Kasumi-1 (cell line): ENCODE measurements at regions not wholly inside any gene's neighbourhood (a gene's known extent, or its start where the extent isn't known, plus 50 kb on each side); places are given as distances from the start of the nearest gene placed in this dataset.

Experiments used
- DNase-seq, 2 experiments: peaks; one replicate each; lab custom pipeline; 2025; lab: John Stamatoyannopoulos, UW

DNA sequence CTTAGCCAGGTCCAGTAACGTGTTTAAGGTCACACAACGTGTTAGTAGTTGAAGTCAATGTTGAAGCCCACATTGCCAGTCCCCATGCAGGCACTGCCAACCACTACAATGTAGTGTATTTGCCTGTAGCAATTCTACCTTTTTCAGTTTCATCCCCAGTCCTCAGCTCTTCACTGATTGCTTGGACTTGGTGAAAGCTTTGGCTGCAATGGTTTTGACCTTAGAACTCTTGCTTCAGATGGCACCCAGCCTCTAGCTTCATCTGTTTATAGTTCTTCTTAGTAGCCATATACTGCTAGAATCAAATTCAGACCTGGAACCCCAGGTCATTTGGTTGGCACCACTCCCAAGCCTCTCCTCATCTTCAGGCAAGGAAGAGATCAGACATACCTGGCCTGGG is 345.4 kb upstream of the SEMA6D start:
- DNase-seq = no peak

DNA sequence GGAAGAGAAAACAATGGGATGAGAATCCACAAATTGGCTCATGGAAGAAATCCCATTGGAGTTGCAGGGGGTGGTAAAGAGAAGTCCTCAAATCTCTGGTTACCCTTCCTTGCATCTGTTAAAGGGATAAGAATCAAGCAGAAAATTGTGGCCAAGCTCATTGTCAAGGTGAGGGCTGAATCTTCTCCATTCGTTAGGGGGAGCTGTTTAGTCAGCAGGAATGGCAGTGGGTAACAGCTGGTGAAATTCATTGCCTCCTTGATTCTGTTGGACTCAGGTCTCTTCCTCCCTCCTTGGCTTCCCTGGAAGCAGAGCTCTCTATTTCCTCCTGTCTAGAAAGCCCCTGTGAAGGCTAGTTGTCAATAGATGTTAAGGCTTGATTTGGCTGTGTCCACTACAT is 343.1 kb upstream of the SEMA6D start:
- no peak for DNase-seq

DNA sequence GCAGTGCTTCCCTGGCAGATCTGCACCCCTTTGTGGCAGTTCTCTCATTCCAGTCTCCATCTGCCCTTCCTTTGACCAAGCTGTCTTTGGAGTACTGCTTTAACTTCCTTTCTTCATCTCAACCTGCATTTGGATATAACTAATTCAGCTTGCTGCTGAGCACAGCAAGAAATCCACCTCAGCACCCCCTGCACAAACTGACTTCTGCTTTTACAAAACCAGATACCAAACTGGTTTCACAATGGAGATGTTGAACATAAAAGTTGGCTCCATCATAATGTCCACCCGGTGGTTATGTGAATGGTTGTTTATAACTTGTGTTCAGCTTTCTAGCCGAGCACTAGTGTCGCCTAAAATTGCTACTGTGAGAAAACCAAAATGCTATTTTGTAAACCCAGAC is 341.1 kb upstream of the SEMA6D start:
- DNase-seq = peak; percentile 29 to 44

- no peak for DNase-seq
Measured at GRCh38 chr15:47377465-47377864, 339.8 kb upstream of the SEMA6D start.

DNA sequence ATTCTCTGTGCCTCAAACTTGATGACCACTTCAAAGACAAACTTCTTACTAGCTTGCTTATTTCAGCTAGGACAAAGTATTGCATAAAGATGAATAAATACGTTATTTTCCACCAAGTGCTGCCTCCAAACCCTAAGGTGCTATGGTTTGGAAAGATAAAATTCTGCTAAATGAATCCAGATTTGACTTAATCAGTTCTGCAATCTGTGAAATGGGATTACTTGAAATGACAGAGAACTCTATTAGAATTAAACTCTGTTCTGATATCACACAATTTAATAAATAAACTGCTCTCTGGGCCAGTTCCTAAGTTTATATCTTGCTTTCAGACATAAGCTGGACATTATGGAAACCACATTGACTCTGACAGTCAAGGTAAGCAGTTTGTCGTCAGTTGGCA is 338.8 kb upstream of the SEMA6D start:
- no peak for DNase-seq

DNA sequence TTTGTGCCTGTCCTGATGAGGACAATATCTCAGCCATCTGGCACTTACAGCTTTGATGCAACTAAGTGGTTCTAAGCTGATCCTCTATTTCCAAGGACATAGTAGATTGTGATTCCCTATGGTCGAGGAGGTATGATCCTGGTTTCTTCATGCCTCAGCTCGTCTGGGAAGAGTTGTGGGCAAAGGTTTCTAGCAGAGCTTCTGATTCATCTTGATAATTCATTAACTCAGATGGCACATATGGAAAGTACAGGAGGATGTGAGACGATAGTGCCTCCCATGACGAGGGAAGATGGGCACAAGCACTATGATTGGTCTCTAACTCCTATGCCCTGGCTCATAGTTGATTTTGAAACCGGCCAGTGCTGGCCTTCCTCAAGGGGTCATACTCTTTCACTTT is 334.2 kb upstream of the SEMA6D start:
- DNase-seq = no peak

DNA sequence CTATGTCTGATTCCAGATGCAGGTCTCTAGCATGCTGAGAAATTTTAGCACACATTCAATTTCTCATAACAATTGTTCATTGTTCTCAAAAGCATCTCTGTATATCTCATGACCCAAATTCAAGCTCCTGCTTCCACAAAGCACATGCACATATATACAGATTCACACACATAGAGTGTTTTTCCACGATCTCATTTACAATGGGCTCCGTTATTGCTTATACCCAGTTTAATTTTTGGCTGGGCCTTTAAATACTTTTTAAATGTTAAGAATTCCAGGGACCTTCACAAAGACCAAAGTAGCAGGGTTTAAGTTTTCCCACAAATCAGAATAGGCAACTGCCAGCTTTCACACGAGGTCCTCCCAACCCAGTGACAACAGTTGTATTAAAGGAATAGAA is 333.5 kb upstream of the SEMA6D start:
- no peak for DNase-seq

DNA sequence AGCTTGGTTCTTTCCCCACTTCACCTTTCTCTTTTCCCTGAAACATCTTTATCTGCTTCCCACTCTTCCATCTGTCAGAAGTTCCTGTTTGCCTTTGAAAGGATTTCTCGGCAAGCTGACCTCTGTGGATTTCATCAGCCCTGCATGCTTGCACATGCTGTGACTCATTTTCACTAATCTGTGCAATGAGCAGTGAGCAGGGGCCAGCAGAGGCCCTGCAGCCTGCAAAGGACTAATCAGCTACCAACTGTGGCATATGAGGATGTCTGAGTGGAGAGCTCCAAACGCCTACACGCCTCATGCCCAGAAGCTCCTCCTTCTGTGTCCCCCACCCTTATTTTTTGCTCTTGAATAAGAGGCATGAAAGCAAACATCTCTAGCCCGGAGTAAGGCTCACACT is 333.0 kb upstream of the SEMA6D start:
- no peak for DNase-seq

GRCh38 chr15:47384776-47385175 is 332.5 kb upstream of the SEMA6D start:
- DNase-seq = no peak

DNA sequence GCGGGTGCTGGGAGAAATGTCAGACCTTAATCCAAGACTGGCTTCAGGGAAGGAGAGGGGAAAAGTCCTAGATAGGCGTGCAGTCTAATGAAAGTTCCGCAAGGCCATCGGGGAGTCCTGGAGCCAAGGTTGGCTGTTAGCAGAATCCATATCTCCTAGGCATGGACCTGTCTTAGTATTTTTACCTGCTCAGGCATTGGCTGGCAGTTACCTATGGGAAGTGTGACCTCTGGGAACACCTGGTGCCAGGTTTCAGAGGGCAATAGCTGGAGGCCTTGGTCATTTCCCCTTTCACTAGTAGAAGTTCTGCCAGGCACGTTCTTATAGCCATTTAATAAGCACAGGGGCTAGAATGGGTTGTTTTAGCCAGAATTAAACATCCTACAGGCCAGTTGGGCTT is 330.8 kb upstream of the SEMA6D start:
- DNase-seq = no peak

GRCh38 chr15:47388299-47388698 is 329.0 kb upstream of the SEMA6D start:
- no peak for DNase-seq

DNA sequence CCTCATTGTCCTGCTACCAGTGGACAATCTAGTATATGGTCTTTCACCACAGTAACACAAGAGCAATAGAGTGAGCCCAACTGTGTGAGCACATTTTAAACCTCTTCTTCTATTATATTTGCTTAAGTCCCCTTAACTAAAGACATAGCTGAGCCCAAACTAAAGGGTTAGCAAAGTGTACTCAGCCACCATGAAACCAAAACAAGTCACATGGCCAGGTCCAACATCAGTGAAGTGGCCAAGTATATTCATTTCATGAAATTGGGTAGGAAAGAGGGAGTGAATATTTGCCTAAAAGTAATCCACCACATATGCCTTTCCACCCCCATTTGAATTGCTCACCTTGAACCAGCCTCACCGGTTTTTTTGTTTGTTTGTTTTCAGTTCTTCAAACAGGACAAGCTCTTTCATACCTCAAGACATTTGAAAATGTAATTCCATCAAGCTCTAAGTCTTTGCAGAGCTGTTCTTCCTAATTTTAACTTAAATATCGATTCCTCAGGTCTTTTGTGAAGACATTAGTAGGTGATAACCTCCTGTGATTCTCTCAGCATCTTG is 327.0 kb upstream of the SEMA6D start:
- DNase-seq = no peak

DNA sequence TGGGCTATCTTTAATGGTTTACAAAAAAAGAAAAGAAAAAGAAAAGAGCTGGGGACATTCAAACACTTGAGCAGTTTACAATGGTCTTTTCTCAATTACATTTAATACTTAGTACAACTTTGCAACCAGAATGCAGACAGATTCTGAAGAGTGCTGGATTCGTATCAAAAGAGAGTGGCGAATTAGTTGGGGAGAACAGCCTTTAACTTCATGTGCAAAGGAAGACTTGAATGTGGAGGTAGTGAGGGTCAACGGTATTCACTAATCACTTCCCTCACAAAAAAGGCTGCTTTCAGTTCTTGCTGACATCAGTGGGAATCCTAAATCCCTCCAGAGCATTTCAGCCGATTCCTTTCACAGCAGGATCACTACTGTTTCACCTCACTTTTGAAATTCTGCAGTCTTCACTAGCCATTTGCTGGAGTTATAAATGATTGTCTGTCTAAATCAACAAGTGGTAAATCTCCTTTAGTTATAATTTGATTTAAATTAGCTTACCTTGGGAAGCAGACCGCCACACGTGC is 323.0 kb upstream of the SEMA6D start:
- DNase-seq = no peak

DNA sequence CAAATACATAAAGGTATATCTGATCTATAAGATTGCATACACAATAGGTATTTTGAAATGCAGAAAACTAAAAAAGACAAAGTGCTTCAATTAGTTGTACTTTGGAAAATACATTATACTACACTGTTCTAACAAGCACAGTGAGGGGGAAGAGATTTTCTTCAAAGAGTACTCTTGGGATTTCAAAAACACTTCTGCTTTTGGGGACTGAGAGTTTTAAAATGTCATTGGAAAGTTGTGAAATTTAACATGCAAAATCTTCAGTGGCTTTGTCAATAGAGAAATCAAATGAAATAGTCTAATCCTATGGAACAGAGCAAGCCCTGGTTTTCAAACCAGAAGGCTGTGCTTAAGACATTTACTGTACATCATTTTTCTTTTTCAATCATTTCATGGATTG is 322.2 kb upstream of the SEMA6D start:
- DNase-seq = no peak

GRCh38 chr15:47397655-47398054 is 319.6 kb upstream of the SEMA6D start:
- no peak for DNase-seq

GRCh38 chr15:47398132-47398531 is 319.2 kb upstream of the SEMA6D start:
- no peak for DNase-seq

DNA sequence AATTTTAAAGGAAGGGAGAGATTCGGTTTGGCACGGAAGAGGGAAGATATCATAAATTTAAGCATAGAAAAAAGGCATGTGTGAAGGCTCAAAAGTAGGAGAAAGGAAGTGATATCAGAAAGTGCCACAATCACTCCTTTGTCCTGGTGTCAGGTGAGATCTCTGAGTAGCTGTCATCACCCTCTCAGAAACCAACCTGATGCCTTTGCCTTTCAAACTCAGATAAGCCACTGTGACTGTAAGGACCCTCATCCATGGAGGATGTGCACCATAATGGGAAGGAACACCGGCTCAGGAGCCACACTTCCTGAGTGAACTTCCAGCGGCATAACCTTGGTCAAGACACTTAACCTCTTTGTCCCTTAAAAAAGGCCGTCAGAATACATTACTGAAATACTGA is 318.7 kb upstream of the SEMA6D start:
- no peak for DNase-seq

- DNase-seq = no peak
Measured at GRCh38 chr15:47399100-47399499, 318.2 kb upstream of the SEMA6D start.

GRCh38 chr15:47400603-47401002 is 316.7 kb upstream of the SEMA6D start:
- no peak for DNase-seq

DNA sequence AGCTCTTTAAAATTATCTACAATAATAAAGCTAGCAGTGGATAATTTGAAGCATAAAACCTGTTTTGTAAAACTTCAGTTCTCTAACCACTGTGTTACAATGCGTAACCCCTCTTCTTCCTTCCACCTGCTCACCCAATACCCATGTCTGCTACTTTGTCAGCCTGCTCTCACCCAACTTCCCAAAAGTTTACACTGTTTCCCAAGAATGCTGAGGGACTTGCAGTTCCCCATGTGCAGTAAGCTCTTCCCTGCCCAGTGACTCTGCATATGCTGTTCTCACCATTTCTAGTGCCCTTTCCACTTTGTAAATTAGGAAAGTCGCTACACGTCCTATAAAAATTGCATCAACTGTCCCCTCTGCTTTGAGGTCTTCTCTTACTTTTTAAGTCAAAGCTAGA is 315.9 kb upstream of the SEMA6D start:
- DNase-seq = no peak

DNA sequence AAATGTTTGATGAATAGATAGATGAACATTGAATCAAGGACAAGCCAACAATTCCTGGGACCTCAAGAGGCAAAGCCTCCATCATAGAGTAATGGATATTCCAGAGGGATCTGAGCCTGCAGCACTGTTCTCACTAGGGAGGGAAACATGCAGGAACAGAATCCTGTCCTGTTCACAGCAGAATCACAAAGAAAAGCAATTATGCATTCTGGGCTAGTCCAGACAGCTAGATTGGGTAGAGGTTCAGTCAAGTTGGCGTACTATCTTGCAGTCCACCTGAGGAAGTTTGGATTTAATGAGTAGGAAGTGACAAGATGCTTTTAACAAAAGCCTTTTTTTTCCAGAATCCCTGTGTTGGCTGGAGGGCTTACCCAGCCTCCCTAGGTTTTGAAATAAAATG is 314.5 kb upstream of the SEMA6D start:
- no peak for DNase-seq

DNA sequence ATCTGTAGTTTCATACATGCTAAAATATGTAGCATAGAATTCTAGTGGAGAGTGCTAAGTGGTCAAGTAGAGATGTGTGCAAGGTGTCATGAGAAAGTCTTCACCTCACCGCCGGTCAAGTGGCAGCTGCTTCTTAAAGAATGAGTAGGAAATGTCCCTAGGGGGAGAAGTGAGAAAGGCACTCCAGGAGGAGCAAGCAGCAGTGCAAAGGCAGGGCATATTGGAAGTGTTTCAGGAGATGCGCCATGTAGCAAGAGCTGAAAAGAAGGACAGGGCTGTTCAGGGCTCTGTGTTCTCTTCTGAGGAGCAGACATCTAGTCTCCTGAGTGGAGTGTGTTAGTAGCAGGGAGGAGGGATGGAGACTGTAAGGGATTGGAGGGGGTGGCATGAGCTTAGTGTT is 312.4 kb upstream of the SEMA6D start:
- no peak for DNase-seq

GRCh38 chr15:47405365-47406162 is 311.7 kb upstream of the SEMA6D start:
- no peak for DNase-seq

- no peak for DNase-seq
Measured at GRCh38 chr15:47407692-47408091, 309.6 kb upstream of the SEMA6D start.
